HEK293T (cell line): ENCODE measurements at regions not wholly inside any gene's neighbourhood (a gene's known extent, or its start where the extent isn't known, plus 50 kb on each side); places are given as distances from the start of the nearest gene placed in this dataset.

Experiments
- CTCF ChIA-PET: fragments of 350-600 bp; formaldehyde crosslinking; extraction: SDS; loops from one replicate; lab custom pipeline; 2021; ENCODE audit warnings: antibody characterized with exemption, inconsistent platforms; lab: Yijun Ruan, JAX
- POLR2A ChIA-PET: fragments of 350-600 bp; formaldehyde crosslinking; extraction: SDS; loops from one replicate; lab custom pipeline; 2020; ENCODE audit warnings: antibody characterized with exemption, inconsistent platforms; lab: Yijun Ruan, JAX
- DNase-seq: peaks from one replicate; pipeline ENCODE4 v3.0.0; 2012; ENCODE audit warnings: mixed read lengths; ENCODE audit errors: extremely low spot score
- ARNT ChIP-seq: fragments of 450-650 bp; IDR thresholded peaks from 2 replicates; pipeline ENCODE4 v1.6.1; 2017; ENCODE audit warnings: mild to moderate bottlenecking
- BHLHE40 ChIP-seq: fragments of 450-650 bp; IDR thresholded peaks from 2 replicates; pipeline ENCODE4 v1.6.1; 2016; ENCODE audit warnings: mild to moderate bottlenecking, moderate library complexity, borderline replicate concordance
- CTBP1 ChIP-seq: fragments of 450-650 bp; IDR thresholded peaks from 2 replicates; pipeline ENCODE4 v1.6.1; 2016; ENCODE audit warnings: borderline replicate concordance
- ELF4 ChIP-seq: fragments of 450-650 bp; IDR thresholded peaks from 2 replicates; pipeline ENCODE4 v1.6.1; 2017; ENCODE audit warnings: antibody characterized with exemption
- FOXA1 ChIP-seq: fragments of 450-650 bp; IDR thresholded peaks from 2 replicates; pipeline ENCODE4 v1.6.1; 2016; ENCODE audit warnings: mild to moderate bottlenecking
- FOXK2 ChIP-seq: fragments of 450-650 bp; IDR thresholded peaks from 2 replicates; pipeline ENCODE4 v1.6.1; 2016; ENCODE audit warnings: mild to moderate bottlenecking
- FOXM1 ChIP-seq: fragments of 450-650 bp; IDR thresholded peaks from 2 replicates; pipeline ENCODE4 v1.6.1; 2017; ENCODE audit warnings: mild to moderate bottlenecking, borderline replicate concordance
- HDGF ChIP-seq: fragments of 450-650 bp; IDR thresholded peaks from 2 replicates; pipeline ENCODE4 v1.6.1; 2017; ENCODE audit warnings: antibody characterized with exemption, borderline replicate concordance
- L3MBTL2 ChIP-seq: fragments of 450-650 bp; conservative IDR thresholded peaks from 2 replicates; pipeline ENCODE4 v1.6.1; 2016; ENCODE audit warnings: mild to moderate bottlenecking
- LEF1 ChIP-seq: fragments of 450-650 bp; IDR thresholded peaks from 2 replicates; pipeline ENCODE4 v1.6.1; 2017; ENCODE audit warnings: mild to moderate bottlenecking, borderline replicate concordance
- NFRKB ChIP-seq: fragments of 450-650 bp; IDR thresholded peaks from 2 replicates; pipeline ENCODE4 v1.6.1; 2016; ENCODE audit warnings: mild to moderate bottlenecking, moderate library complexity
- PKNOX1 ChIP-seq: fragments of 450-650 bp; IDR thresholded peaks from 2 replicates; pipeline ENCODE4 v1.6.1; 2016
- SP1 ChIP-seq: fragments of 450-650 bp; IDR thresholded peaks from 2 replicates; pipeline ENCODE4 v1.6.1; 2017
- SUZ12 ChIP-seq: fragments of 450-650 bp; IDR thresholded peaks from 2 replicates; pipeline ENCODE4 v1.6.1; 2016; ENCODE audit warnings: mild to moderate bottlenecking
- TARDBP ChIP-seq: fragments of 450-650 bp; IDR thresholded peaks from 2 replicates; pipeline ENCODE4 v1.6.1; 2016
- ZNF384 ChIP-seq: fragments of 450-650 bp; IDR thresholded peaks from 2 replicates; pipeline ENCODE4 v1.6.1; 2016

GRCh38 chr20:40511478-40511877 lies 177.6 kb downstream of the MAFB start:
- POLR2A ChIA-PET: no interaction called here
- CTCF ChIA-PET: no interaction called here
- no peak for DNase-seq
- no peak for TF ChIP-seq NFRKB
- TF ChIP-seq CTBP1: no peak
- TF ChIP-seq BHLHE40: no peak

DNA sequence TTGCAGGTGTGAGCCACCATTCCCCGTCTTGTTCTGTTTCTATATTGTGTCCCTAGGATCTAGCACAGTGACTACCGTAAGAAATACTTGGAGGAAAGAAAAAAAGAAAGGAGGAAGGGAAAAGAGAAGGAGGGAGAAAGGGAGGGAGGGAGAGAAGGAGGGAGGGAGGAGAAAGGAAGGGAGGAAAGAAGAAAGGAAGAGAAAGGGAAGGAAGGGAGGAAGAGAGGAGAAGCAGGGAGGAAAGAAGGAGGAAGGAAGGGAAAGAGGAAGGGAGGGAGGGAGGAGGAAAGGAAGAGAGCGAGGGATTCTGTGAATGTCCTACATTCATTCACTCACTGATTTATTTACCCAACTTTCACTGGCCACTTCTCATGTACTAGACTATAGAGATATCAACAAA lies 178.4 kb downstream of the MAFB start:
- POLR2A ChIA-PET: no interaction called here
- TF ChIP-seq L3MBTL2 (no peak), TARDBP (no peak), PKNOX1 (no peak), ZNF384 (no peak)
- CTCF ChIA-PET: no interaction called here
- no peak for DNase-seq

GRCh38 chr20:40508821-40509220 lies 180.2 kb downstream of the MAFB start:
- ChIA-PET POLR2A (no interaction called here), CTCF (no interaction called here)
- DNase-seq: no peak
- TF ChIP-seq ZNF384: no peak
- no peak for TF ChIP-seq NFRKB
- TF ChIP-seq TARDBP: no peak
- TF ChIP-seq BHLHE40: no peak

DNA sequence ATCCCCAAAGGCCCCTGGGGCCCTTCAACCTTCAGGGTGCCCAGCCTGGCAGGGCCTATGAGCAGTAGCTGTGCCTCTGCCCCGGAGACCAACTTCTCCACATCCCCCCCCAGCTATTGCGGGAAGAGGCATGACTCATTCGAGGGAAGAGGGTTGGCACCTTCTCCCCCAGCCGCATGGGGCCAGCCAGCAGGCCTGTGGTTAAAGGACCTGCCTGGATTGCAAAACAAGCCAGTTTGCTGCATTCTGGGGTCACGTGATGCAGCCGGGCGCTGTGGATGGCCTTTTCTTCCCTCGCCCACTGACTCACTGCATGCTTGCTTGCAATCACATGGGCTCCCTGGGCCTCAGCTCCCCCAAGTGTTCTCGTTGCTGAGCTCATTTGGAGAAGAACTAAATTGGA lies 182.5 kb downstream of the MAFB start:
- DNase-seq: no peak
- TF ChIP-seq L3MBTL2: no peak
- no peak for TF ChIP-seq CTBP1
- TF ChIP-seq SP1: no peak
- no peak for TF ChIP-seq ARNT
- no peak for TF ChIP-seq FOXK2
- TF ChIP-seq NFRKB: no peak
- TF ChIP-seq LEF1: no peak
- TF ChIP-seq PKNOX1: no peak
- ChIA-PET POLR2A (no interaction called here), CTCF (no interaction called here)

- TF ChIP-seq TARDBP (no peak), ARNT (no peak), FOXK2 (no peak), PKNOX1 (no peak), FOXA1 (no peak), LEF1 (no peak), HDGF (no peak), ELF4 (no peak), SUZ12 (no peak), L3MBTL2 (no peak), ZNF384 (no peak), BHLHE40 (no peak), FOXM1 (no peak), SP1 (no peak), NFRKB (no peak), CTBP1 (no peak)
- no peak for DNase-seq
- ChIA-PET CTCF (no interaction called here), POLR2A (no interaction called here)
Measured at GRCh38 chr20:40503119-40503518, 185.9 kb downstream of the MAFB start.

DNA sequence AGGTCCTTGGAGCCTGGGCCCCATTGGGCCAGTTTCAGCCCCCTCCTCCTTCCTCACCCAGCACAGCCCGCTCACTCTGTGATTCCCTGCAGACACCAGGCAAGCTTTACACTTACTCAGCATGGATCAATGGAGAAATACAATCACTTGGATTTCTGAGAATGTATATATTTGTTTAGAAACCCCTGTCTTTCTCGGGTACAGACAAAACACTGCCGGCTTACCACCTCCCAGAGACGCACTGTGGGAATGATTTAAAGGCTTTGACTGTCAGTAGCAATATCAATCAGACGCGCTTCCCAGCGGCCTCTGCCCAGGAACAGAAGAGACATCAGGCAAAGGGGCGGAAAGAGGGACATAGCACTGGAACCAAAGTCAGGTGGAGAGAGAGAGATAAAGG lies 186.5 kb downstream of the MAFB start:
- TF ChIP-seq SUZ12: no peak
- TF ChIP-seq FOXA1: no peak
- no peak for TF ChIP-seq ZNF384
- no peak for TF ChIP-seq ARNT
- no peak for TF ChIP-seq HDGF
- no peak for TF ChIP-seq LEF1
- TF ChIP-seq SP1: no peak
- no peak for TF ChIP-seq CTBP1
- no peak for TF ChIP-seq ELF4
- no peak for TF ChIP-seq PKNOX1
- TF ChIP-seq NFRKB: no peak
- TF ChIP-seq BHLHE40: no peak
- TF ChIP-seq FOXM1: no peak
- TF ChIP-seq FOXK2: no peak
- TF ChIP-seq L3MBTL2: no peak
- ChIA-PET CTCF (no interaction called here), POLR2A (no interaction called here)
- DNase-seq: no peak

GRCh38 chr20:40499391-40499790 lies 189.6 kb downstream of the MAFB start:
- POLR2A ChIA-PET: no interaction called here
- no peak for DNase-seq
- CTCF ChIA-PET: no interaction called here
- TF ChIP-seq SP1 (no peak), FOXM1 (no peak), ELF4 (no peak), ZNF384 (no peak)
